Vagina (tissue), 2 donors: ENCODE measurements at regions not wholly inside any gene's neighbourhood (a gene's known extent, or its start where the extent isn't known, plus 50 kb on each side); places are given as distances from the start of the nearest gene placed in this dataset.

Experiments used
- DNase-seq, 2 donors: peaks; one replicate each; pipeline ENCODE4 v3.0.0-alpha.2; 2017; ENCODE audit errors: extremely low spot score in 2 of 2
- H3K27ac ChIP-seq: fragments of 200-600 bp; sonication (generic); one replicate; pipeline ENCODE4 v1.5.1; 2019
- H3K27me3 ChIP-seq: fragments of 200-600 bp; sonication (generic); one replicate; pipeline ENCODE4 v1.5.1; 2019
- H3K36me3 ChIP-seq, 2 donors: fragments of 200-600 bp; sonication (generic); one replicate each; pipeline ENCODE4 v1.5.1; 2017 to 2019
- H3K4me1 ChIP-seq: fragments of 200-600 bp; sonication (generic); one replicate; pipeline ENCODE4 v1.5.1; 2019
- H3K4me3 ChIP-seq, 2 donors: fragments of 200-600 bp; sonication (generic); 1 replicate in 1 of 2; 2 replicates in 1 of 2; pipeline ENCODE4 v1.5.1; 2016 to 2019
- H3K9me3 ChIP-seq: fragments of 200-600 bp; sonication (generic); one replicate; pipeline ENCODE4 v1.5.1; 2019
- POLR2A ChIP-seq, 2 donors: fragments of 450-650 bp; IDR thresholded peaks; one replicate each; pipeline ENCODE4 v1.6.1; 2017; ENCODE audit warnings: antibody characterized with exemption in 2 of 2, mild to moderate bottlenecking in 2 of 2, moderate library complexity in 2 of 2
- POLR2AphosphoS5 ChIP-seq, 2 donors: sonication (generic); formaldehyde crosslinking; IDR thresholded peaks; one replicate each; pipeline ENCODE4 v1.9.0; 2017; ENCODE audit warnings: antibody characterized with exemption in 2 of 2, mild to moderate bottlenecking in 2 of 2, low read depth in 1 of 2; ENCODE audit not compliant: insufficient read depth in 1 of 2
- intact Hi-C: fragments of 100-400 bp; cut with DNase I; formaldehyde crosslinking; loops from one replicate; pipeline ENCODE4 v1.15.1; 2023
- TF ChIP-seq, protein P1 (sequence below), 3 experiments: fragments of 450-650 bp in 2 of 3; fragments of 200-600 bp in 1 of 3; sonication (generic) in 1 of 3; IDR thresholded peaks; one replicate each; pipeline ENCODE4 v1.5.1; 2017 to 2019; ENCODE audit warnings: antibody characterized with exemption in 3 of 3, mild to moderate bottlenecking in 2 of 3, moderate library complexity in 2 of 3

GRCh38 chr2:172322049-172322448 is 105.3 kb upstream of the ITGA6 start:
- Histone ChIP-seq H3K27me3 (no peaks in the 10 kb centered on the region), H3K36me3 (no peaks in the 10 kb centered on the region), H3K9me3 (no peaks in the 10 kb centered on the region), H3K4me1 (no peaks in the 10 kb centered on the region), H3K27ac (no peak overlapping the region), H3K4me3 (no peak overlapping the region)
- no peak for DNase-seq
- TF ChIP-seq, protein P1, sequence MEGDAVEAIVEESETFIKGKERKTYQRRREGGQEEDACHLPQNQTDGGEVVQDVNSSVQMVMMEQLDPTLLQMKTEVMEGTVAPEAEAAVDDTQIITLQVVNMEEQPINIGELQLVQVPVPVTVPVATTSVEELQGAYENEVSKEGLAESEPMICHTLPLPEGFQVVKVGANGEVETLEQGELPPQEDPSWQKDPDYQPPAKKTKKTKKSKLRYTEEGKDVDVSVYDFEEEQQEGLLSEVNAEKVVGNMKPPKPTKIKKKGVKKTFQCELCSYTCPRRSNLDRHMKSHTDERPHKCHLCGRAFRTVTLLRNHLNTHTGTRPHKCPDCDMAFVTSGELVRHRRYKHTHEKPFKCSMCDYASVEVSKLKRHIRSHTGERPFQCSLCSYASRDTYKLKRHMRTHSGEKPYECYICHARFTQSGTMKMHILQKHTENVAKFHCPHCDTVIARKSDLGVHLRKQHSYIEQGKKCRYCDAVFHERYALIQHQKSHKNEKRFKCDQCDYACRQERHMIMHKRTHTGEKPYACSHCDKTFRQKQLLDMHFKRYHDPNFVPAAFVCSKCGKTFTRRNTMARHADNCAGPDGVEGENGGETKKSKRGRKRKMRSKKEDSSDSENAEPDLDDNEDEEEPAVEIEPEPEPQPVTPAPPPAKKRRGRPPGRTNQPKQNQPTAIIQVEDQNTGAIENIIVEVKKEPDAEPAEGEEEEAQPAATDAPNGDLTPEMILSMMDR (IDR thresholded peaks at IDR 0.05): no peak
- TF ChIP-seq POLR2A (IDR thresholded peaks at IDR 0.05) (no peak), POLR2AphosphoS5 (IDR thresholded peaks at IDR 0.05; ENCODE audit: insufficient read depth in 1 of 2, low read depth in 1 of 2) (no peak)
- intact Hi-C loops: no loop called here

GRCh38 chr2:172323256-172323655 is 104.1 kb upstream of the ITGA6 start:
- Histone ChIP-seq H3K27me3 (no peaks in the 10 kb centered on the region), H3K9me3 (no peaks in the 10 kb centered on the region), H3K4me3 (no peak overlapping the region), H3K27ac (no peak overlapping the region), H3K36me3 (no peaks in the 10 kb centered on the region), H3K4me1 (no peaks in the 10 kb centered on the region)
- DNase-seq: no peak
- intact Hi-C loops: no loop called here
- TF ChIP-seq POLR2AphosphoS5 (IDR thresholded peaks at IDR 0.05; ENCODE audit: insufficient read depth in 1 of 2, low read depth in 1 of 2): no peak
- TF ChIP-seq POLR2A (IDR thresholded peaks at IDR 0.05): no peak
- TF ChIP-seq, protein P1 (IDR thresholded peaks at IDR 0.05): no peak

DNA sequence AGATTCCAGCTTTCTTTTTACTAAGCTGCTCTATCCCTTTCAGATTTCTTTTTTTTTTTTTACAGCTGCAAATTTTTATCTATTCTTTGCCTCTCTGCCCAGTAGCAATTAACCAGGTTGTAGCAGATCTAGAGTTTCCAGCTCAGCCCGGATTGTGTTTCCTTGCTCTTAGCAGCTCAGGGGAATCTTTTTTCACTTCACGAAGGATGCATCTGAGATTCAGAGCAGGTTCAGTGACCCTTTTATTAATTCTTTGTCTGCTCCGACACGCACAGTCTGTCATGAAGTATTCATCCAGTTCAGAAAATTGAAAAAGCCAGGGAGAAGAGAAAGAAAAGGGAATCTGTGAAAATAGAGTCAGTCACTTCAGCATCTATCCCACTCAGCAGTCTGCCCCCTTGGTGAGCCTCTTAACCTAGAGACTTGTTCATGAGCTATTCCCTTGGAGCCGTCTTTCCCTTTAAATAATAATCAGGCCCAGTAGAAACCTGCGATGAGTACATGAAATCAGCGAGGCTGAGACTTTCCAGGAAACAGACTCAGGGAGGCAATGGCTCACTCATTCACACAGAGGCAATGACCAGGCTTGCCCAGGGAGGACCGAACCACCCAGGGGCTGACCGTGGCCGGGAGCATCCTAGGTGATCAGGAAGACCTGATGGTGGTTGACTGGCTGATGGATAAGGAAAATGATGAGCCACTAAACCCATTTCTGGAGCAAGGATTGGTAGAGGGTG is 103.4 kb upstream of the ITGA6 start:
- no peak for TF ChIP-seq POLR2AphosphoS5 (IDR thresholded peaks at IDR 0.05; ENCODE audit: insufficient read depth in 1 of 2, low read depth in 1 of 2)
- TF ChIP-seq, protein P1 (IDR thresholded peaks at IDR 0.05): no peak
- TF ChIP-seq POLR2A (IDR thresholded peaks at IDR 0.05): no peak
- Histone ChIP-seq H3K36me3 (no peaks in the 10 kb centered on the region), H3K4me1 (no peaks in the 10 kb centered on the region), H3K9me3 (no peaks in the 10 kb centered on the region), H3K27ac (no peak overlapping the region), H3K4me3 (no peak overlapping the region), H3K27me3 (no peaks in the 10 kb centered on the region)
- intact Hi-C loops: no loop called here
- no peak for DNase-seq

DNA sequence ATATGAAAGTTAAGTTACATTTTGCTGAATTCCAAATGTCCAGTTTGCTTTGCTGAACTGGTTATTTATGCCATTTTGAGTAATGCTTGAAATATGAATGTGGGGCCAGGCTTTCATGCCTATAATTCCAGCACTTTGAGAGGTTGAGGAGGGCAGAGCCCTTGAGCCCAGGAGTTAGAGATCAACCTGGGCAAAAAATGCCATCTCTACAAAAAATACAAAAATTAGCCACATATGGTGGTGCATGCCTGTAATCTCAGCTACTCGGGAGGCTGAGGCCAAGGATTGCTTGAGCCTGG is 101.2 kb upstream of the ITGA6 start:
- no peak overlapping the region for H3K4me3 ChIP-seq
- H3K9me3 ChIP-seq: no peaks in the 10 kb centered on the region
- intact Hi-C loops: no loop called here
- H3K27me3 ChIP-seq: no peaks in the 10 kb centered on the region
- no peaks in the 10 kb centered on the region for H3K4me1 ChIP-seq
- H3K36me3 ChIP-seq: no peaks in the 10 kb centered on the region
- TF ChIP-seq, protein P1 (IDR thresholded peaks at IDR 0.05): no peak
- TF ChIP-seq POLR2A (IDR thresholded peaks at IDR 0.05) (no peak), POLR2AphosphoS5 (IDR thresholded peaks at IDR 0.05; ENCODE audit: insufficient read depth in 1 of 2, low read depth in 1 of 2) (no peak)
- no peak overlapping the region for H3K27ac ChIP-seq
- no peak for DNase-seq

GRCh38 chr2:172328103-172328841 is 99.1 kb upstream of the ITGA6 start:
- no peaks in the 10 kb centered on the region for H3K36me3 ChIP-seq
- no peak for DNase-seq
- no peaks in the 10 kb centered on the region for H3K9me3 ChIP-seq
- H3K4me1 ChIP-seq: no peaks in the 10 kb centered on the region
- intact Hi-C loops: no loop called here
- no peaks in the 10 kb centered on the region for H3K27me3 ChIP-seq
- no peak overlapping the region for H3K27ac ChIP-seq
- H3K4me3 ChIP-seq: no peak overlapping the region
- TF ChIP-seq, protein P1 (IDR thresholded peaks at IDR 0.05): no peak
- TF ChIP-seq POLR2A (IDR thresholded peaks at IDR 0.05): no peak
- TF ChIP-seq POLR2AphosphoS5 (IDR thresholded peaks at IDR 0.05; ENCODE audit: insufficient read depth in 1 of 2, low read depth in 1 of 2): no peak
